HG02938 (cell line): ENCODE measurements at regions not wholly inside any gene's neighbourhood (a gene's known extent, or its start where the extent isn't known, plus 50 kb on each side); places are given as distances from the start of the nearest gene placed in this dataset.

Experiments
- ATAC-seq: cut with Tn5 transposase; IDR thresholded peaks from one replicate; pipeline ENCODE4 v1.9.1; 2021; ENCODE audit warnings: mild to moderate bottlenecking, moderate library complexity; ENCODE audit not compliant: unreplicated experiment

- ATAC-seq = no peak
These were observed 394.2 kb downstream of the IRS1 start for GRCh38 chr2:226405465-226405864.

GRCh38 chr2:226403369-226403768 lies 396.3 kb downstream of the IRS1 start:
- no peak for ATAC-seq

- no peak for ATAC-seq
These were observed 400.6 kb downstream of the IRS1 start for GRCh38 chr2:226399006-226399405.

GRCh38 chr2:226398580-226398979 lies 401.0 kb downstream of the IRS1 start:
- ATAC-seq = no peak

- no peak for ATAC-seq
These were observed 403.1 kb downstream of the IRS1 start for GRCh38 chr2:226396541-226396940.

GRCh38 chr2:226387499-226387942 lies 412.1 kb downstream of the IRS1 start:
- no peak for ATAC-seq

- no peak for ATAC-seq
These were observed 416.2 kb downstream of the IRS1 start for GRCh38 chr2:226383461-226383860.

- ATAC-seq = no peak
These were observed 418.9 kb downstream of the IRS1 start for GRCh38 chr2:226380679-226381078.

GRCh38 chr2:226378753-226379705 lies 420.6 kb downstream of the IRS1 start:
- ATAC-seq = no peak

- ATAC-seq = no peak
These were observed 423.0 kb downstream of the IRS1 start for GRCh38 chr2:226376516-226377180.

GRCh38 chr2:226366920-226367319 lies 432.7 kb downstream of the IRS1 start:
- no peak for ATAC-seq

GRCh38 chr2:226364217-226364616 lies 435.4 kb downstream of the IRS1 start:
- ATAC-seq = no peak

GRCh38 chr2:226362980-226363379 lies 436.6 kb downstream of the IRS1 start:
- ATAC-seq = no peak

- ATAC-seq = no peak
These were observed 439.0 kb downstream of the IRS1 start for GRCh38 chr2:226360658-226361057.

- ATAC-seq = no peak
These were observed 440.9 kb downstream of the IRS1 start for GRCh38 chr2:226358688-226359087.

GRCh38 chr2:226357816-226358215 lies 441.8 kb downstream of the IRS1 start:
- ATAC-seq = no peak

- no peak for ATAC-seq
These were observed 444.0 kb downstream of the IRS1 start for GRCh38 chr2:226355600-226355999.

- no peak for ATAC-seq
These were observed 445.2 kb downstream of the IRS1 start for GRCh38 chr2:226354434-226354833.

GRCh38 chr2:226352941-226353560 lies 446.6 kb downstream of the IRS1 start:
- no peak for ATAC-seq

GRCh38 chr2:226351711-226352110 lies 447.9 kb downstream of the IRS1 start:
- ATAC-seq = no peak

- ATAC-seq = no peak
These were observed 460.0 kb downstream of the IRS1 start for GRCh38 chr2:226339616-226340015.

GRCh38 chr2:226338825-226339224 lies 460.8 kb downstream of the IRS1 start:
- no peak for ATAC-seq
